Stimulated activated CD4-positive, alpha-beta T cell treated with anti-CD3 and anti-CD28 coated beads, TNF-alpha, amount 100 ng/mL, for 1 hour (primary cell): ENCODE measurements at regions not wholly inside any gene's neighbourhood (a gene's known extent, or its start where the extent isn't known, plus 50 kb on each side); places are given as distances from the start of the nearest gene placed in this dataset.
"Not testable (repeated sequence)": the region's sequence is repeated elsewhere in the genome, so short reads cannot be mapped to it uniquely, and the experiment has no call there.

Experiments used
- DNase-seq, 3 donors: peaks; one replicate each; pipeline ENCODE4 v3.0.0-alpha.2; 2020; ENCODE audit warnings: low read depth in 3 of 3, low spot score in 1 of 3

GRCh38 chr10:78600121-78600665, 468.6 kb upstream of the ZMIZ1 start:
- DNase-seq: no peak

- no peak for DNase-seq
Observed at GRCh38 chr10:78600740-78601139, 468.0 kb upstream of the ZMIZ1 start.

- DNase-seq: no peak
Observed at GRCh38 chr10:78602201-78602932, 466.4 kb upstream of the ZMIZ1 start.

- no peak for DNase-seq
Observed at GRCh38 chr10:78604286-78604685, 464.5 kb upstream of the ZMIZ1 start.

DNA sequence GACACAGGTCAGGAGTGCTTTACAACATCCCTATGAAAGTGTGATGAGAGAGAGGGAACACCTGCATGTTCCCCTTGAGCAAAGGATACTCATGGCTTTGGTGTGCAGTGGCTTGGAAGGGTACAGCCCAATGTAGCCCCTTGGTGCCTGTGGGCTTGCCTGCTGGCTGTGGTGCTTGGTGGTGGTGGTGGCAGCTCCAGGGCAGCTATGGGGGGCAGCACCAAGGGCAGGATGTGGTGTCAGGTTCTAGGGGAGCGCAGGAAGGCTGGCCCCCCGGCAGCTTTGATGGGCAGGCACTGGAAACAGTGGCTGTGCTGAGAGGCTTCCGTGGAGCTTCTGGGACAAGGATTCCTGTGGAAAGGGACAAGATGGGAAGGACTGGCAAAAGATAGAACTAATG, 464.0 kb upstream of the ZMIZ1 start:
- no peak for DNase-seq

- no peak for DNase-seq
Observed at GRCh38 chr10:78605800-78606350, 462.9 kb upstream of the ZMIZ1 start.

DNA sequence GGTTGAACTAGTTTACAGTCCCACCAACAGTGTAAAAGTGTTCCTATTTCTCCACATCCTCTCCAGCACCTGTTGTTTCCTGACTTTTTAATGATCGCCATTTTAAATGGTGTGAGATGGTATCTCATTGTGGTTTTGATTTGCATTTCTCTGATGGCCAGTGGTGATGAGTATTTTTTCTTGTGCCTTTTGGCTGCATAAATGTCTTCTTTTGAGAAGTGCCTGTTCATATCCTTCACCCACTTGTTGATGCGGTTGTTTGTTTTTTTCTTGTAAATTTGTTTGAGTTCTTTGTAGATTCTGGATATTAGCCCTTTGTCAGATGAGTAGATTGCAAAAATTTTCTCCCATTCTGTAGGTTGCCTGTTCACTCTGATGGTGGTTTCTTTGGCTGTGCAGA, 462.0 kb upstream of the ZMIZ1 start:
- DNase-seq: not testable (repeated sequence)

DNA sequence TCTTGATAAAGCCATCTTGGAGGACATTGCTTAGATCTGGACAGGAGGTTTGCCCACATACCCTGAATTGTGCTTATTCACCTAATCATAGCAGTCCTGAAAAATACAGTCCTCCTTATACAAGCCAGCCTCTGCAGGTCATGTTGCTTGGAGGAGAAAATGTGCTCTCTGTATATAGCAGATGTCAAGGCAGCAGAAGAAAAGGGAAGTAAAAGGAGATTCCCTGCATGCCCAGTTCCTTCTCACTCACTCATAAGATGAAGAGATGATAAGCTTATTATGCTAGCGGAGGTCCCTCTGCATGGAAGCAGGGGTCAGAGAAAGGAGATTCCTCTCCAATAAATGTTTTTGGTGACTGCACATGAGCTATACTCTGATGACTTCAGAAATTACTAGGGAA, 458.8 kb upstream of the ZMIZ1 start:
- DNase-seq: no peak

DNA sequence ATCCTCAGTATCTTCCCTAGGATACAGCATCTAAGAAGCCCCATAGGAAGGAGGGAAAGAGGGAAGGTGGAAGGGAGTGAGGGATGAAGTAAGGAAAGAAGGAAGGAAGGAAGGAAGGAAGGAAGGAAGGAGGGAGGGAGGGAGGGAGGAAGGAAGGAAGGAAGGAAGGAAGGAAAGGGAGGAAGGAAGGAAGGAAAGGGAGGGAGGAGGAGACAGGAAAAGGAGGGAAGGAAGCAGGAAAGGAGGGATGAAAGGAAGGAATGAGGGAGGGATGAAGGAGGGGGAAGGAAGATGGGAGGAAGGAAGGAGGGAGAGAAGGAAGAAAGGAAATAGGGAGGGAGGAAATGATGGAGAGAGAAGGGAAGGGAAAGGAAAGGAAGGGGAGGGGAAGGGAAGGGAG, 455.6 kb upstream of the ZMIZ1 start:
- no peak for DNase-seq

DNA sequence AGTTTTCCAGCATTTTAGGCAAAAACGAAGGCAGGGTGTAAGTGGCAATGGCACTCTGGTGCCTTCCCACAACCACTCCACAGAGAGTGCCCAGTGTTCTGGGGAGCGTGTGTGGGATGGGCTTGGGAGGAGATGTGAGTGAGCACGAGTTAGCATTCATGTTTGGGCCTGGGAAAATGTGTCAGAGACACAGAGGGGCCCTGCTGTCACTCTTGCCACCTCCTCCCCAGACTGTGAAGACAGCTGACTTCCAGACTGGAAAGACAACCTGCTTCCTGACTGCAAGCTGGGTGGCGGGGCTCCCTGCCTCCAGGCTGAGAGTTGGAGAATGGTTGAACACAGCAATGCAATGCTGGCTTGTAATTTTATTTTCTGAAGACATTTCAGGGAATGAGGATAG, 454.5 kb upstream of the ZMIZ1 start:
- DNase-seq: no peak

DNA sequence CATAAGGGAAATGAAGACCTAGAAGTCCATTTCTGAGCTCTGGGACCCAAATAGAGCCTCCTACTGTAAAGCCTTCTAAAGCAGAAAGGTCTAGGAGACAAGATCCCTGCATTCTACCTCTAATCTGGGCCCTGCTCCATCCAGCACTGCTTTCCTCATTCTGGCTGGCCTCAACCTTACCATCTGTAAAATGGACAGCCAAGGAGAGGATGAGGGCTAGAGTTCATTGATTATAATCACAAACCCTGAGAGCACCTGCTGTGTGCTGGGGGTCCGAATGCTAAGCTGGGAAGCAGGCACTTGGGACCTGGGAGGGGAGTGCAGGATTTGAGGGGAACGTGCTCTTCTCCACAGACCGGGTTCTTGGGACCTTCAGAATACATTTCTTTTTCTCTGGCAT, 454.0 kb upstream of the ZMIZ1 start:
- no peak for DNase-seq

DNA sequence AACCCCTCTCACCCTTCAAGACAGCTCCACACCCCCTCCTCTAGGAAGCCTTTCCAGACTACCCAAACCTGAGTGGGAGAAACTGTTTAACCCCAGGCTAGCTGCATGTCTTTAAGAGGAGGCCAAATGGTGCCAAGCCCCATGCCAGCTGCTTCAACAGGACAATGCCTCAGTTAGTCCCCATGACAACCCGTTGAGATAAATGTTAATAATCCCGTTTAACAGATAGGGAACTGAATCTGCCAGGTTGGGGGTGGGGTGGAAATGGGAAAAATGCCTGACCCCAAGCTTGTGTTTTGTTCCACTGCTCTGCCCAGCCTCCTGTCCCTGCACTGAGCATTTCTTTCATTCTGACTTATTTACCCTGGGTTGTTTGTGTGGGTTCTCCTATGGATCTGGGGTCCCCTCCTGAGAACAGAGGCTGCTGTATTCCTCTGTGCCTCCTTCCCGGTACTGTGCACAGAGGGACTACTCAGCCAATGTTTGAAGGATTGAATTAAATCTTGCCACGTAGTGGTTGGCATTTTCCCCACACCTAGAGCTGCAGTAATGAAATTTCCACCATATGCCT, 452.6 kb upstream of the ZMIZ1 start:
- DNase-seq: no peak

DNA sequence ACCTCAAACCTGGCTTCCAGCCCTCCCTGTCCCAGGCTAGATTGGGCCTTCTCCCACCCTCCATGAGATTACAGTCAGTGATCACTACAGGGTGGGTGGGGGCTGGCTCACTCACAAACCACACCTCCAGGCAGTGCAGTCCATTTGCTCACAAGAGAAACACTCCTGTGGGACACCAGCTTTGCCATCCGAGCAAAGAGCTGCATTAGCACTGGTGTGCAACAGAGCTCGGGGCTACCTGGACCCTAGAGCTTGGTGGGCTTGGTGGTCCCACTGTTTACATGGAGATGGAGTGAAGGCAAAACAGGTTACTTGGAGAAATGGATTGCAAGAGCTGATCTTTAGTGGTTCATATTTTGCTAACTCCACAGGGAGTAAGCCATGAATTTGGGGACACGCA, 451.7 kb upstream of the ZMIZ1 start:
- DNase-seq: no peak

- DNase-seq: no peak
Observed at GRCh38 chr10:78617631-78618030, 451.1 kb upstream of the ZMIZ1 start.

GRCh38 chr10:78618050-78618449, 450.7 kb upstream of the ZMIZ1 start:
- DNase-seq: no peak

DNA sequence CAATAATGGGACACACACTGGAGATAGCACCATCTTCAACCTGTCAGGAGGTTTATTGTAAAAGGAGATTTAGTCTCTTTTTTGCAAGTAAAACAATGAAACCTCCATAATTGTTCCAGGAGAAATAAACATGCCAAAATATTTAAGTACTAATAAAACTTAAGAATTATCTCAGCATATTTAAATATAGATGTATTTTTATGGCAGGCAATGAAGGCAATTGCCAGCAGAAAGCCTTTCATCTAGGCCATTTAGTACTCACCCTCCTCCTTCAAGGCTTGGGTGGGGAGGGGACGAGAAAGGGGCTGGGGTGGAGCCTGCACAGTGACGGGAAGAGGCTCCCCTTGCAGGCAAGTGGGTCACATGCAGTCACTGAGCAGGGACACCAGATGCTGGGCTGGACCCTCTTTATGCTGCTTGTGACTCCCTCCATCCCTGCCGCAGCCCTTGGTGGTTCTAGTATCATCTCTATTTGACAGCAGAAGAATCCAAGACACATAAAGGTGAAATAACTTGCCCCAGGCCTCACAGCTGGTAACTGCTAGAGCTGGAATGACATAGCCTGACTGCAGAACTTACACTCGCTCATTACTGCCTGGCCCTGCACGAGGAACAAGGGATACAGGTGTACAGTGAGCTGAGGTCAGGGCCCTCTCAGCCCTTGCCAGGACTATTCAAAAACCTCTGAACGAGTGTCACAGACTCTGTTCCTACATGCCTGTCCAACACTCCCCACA, 449.5 kb upstream of the ZMIZ1 start:
- DNase-seq: no peak

GRCh38 chr10:78619896-78620295, 448.9 kb upstream of the ZMIZ1 start:
- no peak for DNase-seq

DNA sequence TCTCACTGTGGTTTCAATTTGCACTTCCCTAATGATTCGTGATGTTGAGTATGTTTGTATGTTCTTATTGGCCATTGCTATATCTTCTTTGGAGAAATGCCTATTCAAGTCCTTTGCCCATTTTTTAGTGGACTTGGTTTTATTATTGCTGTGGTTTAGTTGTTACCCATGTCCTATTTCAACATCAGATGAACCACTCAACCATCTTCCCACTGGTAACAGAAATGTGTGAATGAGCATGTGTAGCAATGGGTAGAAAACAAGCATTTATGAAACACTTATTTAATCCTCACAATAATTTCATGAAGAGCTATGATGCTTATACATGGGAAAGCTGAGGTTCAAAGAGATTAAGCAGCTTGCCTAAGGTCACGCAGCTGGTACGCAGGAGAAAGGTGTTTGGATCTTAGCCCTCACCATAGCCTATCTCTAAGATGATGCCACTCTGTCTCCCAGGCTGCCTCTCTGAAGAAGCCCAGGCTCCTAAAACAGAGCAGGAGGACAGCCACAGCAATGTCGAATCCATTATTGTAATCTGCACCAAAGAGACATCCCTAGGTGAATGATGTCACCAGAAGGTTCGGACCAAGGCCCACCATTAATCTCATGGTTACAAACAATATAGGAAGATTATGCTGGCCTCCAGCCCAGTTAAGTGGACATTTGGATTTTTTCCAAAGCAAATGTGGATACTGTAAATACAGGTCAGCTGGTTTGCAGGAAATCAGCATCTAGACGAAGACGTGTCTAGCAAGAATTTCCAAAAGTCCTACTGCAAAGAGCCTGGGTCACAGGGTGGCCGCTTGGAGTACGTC, 447.6 kb upstream of the ZMIZ1 start:
- no peak for DNase-seq

GRCh38 chr10:78623578-78624215, 445.1 kb upstream of the ZMIZ1 start:
- no peak for DNase-seq

DNA sequence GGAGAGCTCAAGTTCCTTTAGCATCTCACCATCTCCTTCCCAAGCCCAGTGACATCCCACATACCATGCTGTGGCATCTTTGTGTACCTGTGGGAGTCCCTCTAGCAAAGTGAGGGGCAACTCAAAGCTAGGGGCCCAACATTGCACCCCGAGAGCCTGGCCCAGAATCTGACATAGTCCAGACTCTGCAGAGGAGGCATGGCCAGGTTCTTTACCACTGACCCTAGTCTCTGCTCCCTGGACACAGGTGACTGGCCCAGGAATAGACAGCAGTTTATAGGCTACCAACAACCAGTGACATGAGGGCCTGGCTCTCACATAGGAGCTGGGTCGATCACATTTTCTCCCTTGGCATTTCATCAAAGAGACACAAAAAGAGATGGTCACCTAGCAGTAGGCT, 444.0 kb upstream of the ZMIZ1 start:
- no peak for DNase-seq

GRCh38 chr10:78626471-78626870, 442.3 kb upstream of the ZMIZ1 start:
- no peak for DNase-seq
